ENCODE measurements at regions not wholly inside any gene's neighbourhood (a gene's known extent, or its start where the extent isn't known, plus 50 kb on each side); places are given as distances from the start of the nearest gene placed in this dataset.

DNA sequence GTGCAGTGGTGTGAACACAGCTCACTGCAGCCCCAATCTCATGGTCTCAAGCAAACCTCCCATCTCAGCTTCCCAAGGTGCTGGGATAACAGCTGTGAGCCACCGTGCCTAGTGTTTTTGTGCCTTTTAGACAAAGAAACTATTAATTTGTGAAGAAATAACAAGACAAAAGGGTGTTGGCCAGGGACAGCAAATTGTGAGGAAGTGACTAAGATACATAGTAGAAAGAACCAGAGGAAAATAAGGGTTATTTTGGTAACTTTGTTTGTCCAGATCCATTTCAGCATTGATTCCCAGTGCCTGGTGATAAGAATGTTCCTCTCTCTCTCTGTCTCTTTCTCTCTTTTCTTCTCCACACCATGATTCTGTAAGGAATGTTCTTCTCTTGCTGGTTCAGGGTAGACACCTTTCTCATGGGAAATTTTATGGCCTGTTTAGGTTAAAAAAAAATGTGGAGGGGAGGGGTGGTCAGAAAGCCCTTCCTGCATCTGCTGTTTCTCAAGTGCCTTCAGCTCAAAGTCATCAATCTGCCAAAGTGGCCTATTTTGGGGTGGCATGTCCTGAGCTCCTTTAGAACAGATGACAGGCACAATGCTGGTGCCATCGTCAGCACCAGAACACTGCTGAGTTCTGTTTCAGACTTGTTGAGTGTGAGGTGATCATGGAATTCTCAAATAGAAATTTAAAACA is 184.4 kb upstream of the EEA1 start (continued):
- TF ChIP-seq, protein P1, sequence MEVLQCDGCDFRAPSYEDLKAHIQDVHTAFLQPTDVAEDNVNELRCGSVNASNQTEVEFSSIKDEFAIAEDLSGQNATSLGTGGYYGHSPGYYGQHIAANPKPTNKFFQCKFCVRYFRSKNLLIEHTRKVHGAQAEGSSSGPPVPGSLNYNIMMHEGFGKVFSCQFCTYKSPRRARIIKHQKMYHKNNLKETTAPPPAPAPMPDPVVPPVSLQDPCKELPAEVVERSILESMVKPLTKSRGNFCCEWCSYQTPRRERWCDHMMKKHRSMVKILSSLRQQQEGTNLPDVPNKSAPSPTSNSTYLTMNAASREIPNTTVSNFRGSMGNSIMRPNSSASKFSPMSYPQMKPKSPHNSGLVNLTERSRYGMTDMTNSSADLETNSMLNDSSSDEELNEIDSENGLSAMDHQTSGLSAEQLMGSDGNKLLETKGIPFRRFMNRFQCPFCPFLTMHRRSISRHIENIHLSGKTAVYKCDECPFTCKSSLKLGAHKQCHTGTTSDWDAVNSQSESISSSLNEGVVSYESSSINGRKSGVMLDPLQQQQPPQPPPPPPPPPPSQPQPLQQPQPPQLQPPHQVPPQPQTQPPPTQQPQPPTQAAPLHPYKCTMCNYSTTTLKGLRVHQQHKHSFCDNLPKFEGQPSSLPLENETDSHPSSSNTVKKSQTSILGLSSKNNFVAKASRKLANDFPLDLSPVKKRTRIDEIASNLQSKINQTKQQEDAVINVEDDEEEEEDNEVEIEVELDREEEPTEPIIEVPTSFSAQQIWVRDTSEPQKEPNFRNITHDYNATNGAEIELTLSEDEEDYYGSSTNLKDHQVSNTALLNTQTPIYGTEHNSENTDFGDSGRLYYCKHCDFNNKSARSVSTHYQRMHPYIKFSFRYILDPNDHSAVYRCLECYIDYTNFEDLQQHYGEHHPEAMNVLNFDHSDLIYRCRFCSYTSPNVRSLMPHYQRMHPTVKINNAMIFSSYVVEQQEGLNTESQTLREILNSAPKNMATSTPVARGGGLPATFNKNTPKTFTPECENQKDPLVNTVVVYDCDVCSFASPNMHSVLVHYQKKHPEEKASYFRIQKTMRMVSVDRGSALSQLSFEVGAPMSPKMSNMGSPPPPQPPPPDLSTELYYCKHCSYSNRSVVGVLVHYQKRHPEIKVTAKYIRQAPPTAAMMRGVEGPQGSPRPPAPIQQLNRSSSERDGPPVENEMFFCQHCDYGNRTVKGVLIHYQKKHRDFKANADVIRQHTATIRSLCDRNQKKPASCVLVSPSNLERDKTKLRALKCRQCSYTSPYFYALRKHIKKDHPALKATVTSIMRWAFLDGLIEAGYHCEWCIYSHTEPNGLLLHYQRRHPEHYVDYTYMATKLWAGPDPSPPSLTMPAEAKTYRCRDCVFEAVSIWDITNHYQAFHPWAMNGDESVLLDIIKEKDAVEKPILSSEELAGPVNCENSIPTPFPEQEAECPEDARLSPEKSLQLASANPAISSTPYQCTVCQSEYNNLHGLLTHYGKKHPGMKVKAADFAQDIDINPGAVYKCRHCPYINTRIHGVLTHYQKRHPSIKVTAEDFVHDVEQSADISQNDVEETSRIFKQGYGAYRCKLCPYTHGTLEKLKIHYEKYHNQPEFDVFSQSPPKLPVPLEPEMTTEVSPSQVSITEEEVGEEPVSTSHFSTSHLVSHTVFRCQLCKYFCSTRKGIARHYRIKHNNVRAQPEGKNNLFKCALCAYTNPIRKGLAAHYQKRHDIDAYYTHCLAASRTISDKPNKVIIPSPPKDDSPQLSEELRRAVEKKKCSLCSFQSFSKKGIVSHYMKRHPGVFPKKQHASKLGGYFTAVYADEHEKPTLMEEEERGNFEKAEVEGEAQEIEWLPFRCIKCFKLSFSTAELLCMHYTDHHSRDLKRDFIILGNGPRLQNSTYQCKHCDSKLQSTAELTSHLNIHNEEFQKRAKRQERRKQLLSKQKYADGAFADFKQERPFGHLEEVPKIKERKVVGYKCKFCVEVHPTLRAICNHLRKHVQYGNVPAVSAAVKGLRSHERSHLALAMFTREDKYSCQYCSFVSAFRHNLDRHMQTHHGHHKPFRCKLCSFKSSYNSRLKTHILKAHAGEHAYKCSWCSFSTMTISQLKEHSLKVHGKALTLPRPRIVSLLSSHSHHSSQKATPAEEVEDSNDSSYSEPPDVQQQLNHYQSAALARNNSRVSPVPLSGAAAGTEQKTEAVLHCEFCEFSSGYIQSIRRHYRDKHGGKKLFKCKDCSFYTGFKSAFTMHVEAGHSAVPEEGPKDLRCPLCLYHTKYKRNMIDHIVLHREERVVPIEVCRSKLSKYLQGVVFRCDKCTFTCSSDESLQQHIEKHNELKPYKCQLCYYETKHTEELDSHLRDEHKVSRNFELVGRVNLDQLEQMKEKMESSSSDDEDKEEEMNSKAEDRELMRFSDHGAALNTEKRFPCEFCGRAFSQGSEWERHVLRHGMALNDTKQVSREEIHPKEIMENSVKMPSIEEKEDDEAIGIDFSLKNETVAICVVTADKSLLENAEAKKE (CRISPR knock-in tag; IDR thresholded peaks at IDR 0.05): no peak
- TF ChIP-seq, protein P2, sequence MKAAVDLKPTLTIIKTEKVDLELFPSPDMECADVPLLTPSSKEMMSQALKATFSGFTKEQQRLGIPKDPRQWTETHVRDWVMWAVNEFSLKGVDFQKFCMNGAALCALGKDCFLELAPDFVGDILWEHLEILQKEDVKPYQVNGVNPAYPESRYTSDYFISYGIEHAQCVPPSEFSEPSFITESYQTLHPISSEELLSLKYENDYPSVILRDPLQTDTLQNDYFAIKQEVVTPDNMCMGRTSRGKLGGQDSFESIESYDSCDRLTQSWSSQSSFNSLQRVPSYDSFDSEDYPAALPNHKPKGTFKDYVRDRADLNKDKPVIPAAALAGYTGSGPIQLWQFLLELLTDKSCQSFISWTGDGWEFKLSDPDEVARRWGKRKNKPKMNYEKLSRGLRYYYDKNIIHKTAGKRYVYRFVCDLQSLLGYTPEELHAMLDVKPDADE (IDR thresholded peaks at IDR 0.05): no peak
- TF ChIP-seq ZNF331 (CRISPR knock-in tag; IDR thresholded peaks at IDR 0.05; ENCODE audit: low read depth) (no peak), JUNB (IDR thresholded peaks at IDR 0.05; ENCODE audit: unreplicated experiment) (no peak)

DNA sequence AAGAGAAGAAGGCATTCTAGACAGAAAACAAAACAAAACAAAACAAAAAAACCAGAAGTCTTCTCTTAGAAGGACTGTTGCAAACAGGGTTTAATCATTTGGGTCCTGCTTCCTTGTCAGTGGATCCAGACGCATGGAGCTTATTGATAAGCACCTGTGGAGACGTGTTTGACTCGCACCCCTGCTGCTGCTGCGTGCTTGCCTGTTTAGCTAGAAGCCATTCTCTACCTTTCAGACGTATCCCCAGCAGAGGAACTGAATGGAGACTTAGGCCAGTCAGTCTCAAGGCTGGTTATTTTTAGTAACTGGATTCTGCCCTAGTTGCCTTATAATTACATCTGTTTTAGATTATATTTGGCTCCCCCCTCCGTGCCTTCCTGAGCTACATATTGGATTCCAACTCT is 186.1 kb upstream of the EEA1 start:
- no peak overlapping the region for H3K27ac ChIP-seq (ENCODE audit: low read depth)
- H4K20me1 ChIP-seq (replicated peaks; ENCODE audit: insufficient read depth): no peaks in the 10 kb centered on the region
- Mint-ChIP-seq H3K4me1 (no peaks in the 10 kb centered on the region), H3K36me3 (ENCODE audit: low read depth) (no peaks in the 10 kb centered on the region), H3K27ac (no peak overlapping the region), H3K4me3 (no peak overlapping the region), H3K9me3 (no peaks in the 10 kb centered on the region), H3K27me3 (ENCODE audit: insufficient read depth, low read depth, poor library complexity) (peaks cover 7% of the 10 kb centered on the region)
- no peaks in the 10 kb centered on the region for H3K27me3 ChIP-seq (ENCODE audit: insufficient read depth)
- H3F3A ChIP-seq (replicated peaks; ENCODE audit: low read depth): no peaks in the 10 kb centered on the region
- H3K4me2 ChIP-seq: no peak overlapping the region
- H3K79me2 ChIP-seq (replicated peaks; ENCODE audit: insufficient read depth): no peaks in the 10 kb centered on the region
- no peak overlapping the region for H3K4me3 ChIP-seq
- H2AFZ ChIP-seq: peak overlapping the region; percentile 38; the same call in 1 of the 2 replicates
- DNase-seq (ENCODE audit: low spot score) (no peak), ATAC-seq (no peak)
- H3K36me3 ChIP-seq (ENCODE audit: insufficient read depth): no peaks in the 10 kb centered on the region
- H3K9me2 ChIP-seq (ENCODE audit: insufficient read depth): 0 out of 2 replicates have a peak, but pooled peaks cover 4% of the 10 kb centered on the region
- no peaks in the 10 kb centered on the region for H3K4me1 ChIP-seq (ENCODE audit: insufficient read depth)
- TF ChIP-seq ZNF331 (CRISPR knock-in tag; IDR thresholded peaks at IDR 0.05; ENCODE audit: low read depth): no peak
- no peak for TF ChIP-seq EZH2 (IDR thresholded peaks at IDR 0.05; ENCODE audit: low read depth, unreplicated experiment)
- no peak for TF ChIP-seq CREB1 (CRISPR knock-in tag; IDR thresholded peaks at IDR 0.05; ENCODE audit: low read depth)
- no peak for TF ChIP-seq STAT1 (IDR thresholded peaks at IDR 0.05; ENCODE audit: unreplicated experiment)
- TF ChIP-seq, protein P3, sequence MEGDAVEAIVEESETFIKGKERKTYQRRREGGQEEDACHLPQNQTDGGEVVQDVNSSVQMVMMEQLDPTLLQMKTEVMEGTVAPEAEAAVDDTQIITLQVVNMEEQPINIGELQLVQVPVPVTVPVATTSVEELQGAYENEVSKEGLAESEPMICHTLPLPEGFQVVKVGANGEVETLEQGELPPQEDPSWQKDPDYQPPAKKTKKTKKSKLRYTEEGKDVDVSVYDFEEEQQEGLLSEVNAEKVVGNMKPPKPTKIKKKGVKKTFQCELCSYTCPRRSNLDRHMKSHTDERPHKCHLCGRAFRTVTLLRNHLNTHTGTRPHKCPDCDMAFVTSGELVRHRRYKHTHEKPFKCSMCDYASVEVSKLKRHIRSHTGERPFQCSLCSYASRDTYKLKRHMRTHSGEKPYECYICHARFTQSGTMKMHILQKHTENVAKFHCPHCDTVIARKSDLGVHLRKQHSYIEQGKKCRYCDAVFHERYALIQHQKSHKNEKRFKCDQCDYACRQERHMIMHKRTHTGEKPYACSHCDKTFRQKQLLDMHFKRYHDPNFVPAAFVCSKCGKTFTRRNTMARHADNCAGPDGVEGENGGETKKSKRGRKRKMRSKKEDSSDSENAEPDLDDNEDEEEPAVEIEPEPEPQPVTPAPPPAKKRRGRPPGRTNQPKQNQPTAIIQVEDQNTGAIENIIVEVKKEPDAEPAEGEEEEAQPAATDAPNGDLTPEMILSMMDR (conservative IDR thresholded peaks at IDR 0.05; ENCODE audit: low read depth in 2 of 2): no peak
- no peak for TF ChIP-seq EZH2phosphoT487 (IDR thresholded peaks at IDR 0.05; ENCODE audit: unreplicated experiment)
- no peak for TF ChIP-seq NANOG (IDR thresholded peaks at IDR 0.05; ENCODE audit: borderline replicate concordance)
- TF ChIP-seq, protein P2 (IDR thresholded peaks at IDR 0.05): no peak
